Motor neuron (in vitro differentiated cells): ENCODE measurements at regions not wholly inside any gene's neighbourhood (a gene's known extent, or its start where the extent isn't known, plus 50 kb on each side); places are given as distances from the start of the nearest gene placed in this dataset.
A peak's percentile ranks its signal among the peaks of the same experiment; 100 is the strongest.
"Not testable (repeated sequence)": the region's sequence is repeated elsewhere in the genome, so short reads cannot be mapped to it uniquely, and the experiment has no call there.

Experiments used
- ATAC-seq, 8 experiments: fragments of 200-7000 bp; cut with Tn5 transposase; replicated peaks in 6 of 8; 2 replicates each; pipeline ENCODE4 v1.8.0; 2021; ENCODE audit warnings: mild to moderate bottlenecking in 8 of 8, moderate library complexity in 8 of 8
- H3K27ac ChIP-seq, 2 donors: fragments of 250-450 bp; sonication (Bioruptor Pico); 2 replicates each; pipeline ENCODE4 v1.9.0; 2021; ENCODE audit warnings: antibody characterized with exemption in 2 of 2, mild to moderate bottlenecking in 2 of 2, moderate library complexity in 1 of 2
- H3K4me1 ChIP-seq, 2 donors: fragments of 250-450 bp; sonication (Bioruptor Pico); replicated peaks in 1 of 2; 2 replicates each; pipeline ENCODE4 v1.6.1; 2021; ENCODE audit warnings: antibody characterized with exemption in 2 of 2, mild to moderate bottlenecking in 2 of 2, moderate library complexity in 1 of 2
- H3K4me3 ChIP-seq, 5 donors: fragments of 250-450 bp; sonication (Bioruptor Pico); 2 replicates each; pipeline ENCODE4 v1.9.0; 2021; ENCODE audit warnings: antibody characterized with exemption in 5 of 5, mild to moderate bottlenecking in 5 of 5, moderate library complexity in 4 of 5
- WGBS, 10 experiments: fragments of 450-650 bp; shearing (Covaris generic); methylation state at CpG; one replicate each; pipeline ENCODE4 v1.0.0; 2022; 5-methylcytosine and 5-hydroxymethylcytosine counted together
- in situ Hi-C, 9 experiments: fragments of 400-800 bp; cut with MboI; loops; one replicate each; pipeline ENCODE4 v1.15.0; 2021; ENCODE audit warnings: low sequenced_read_pairs in 9 of 9, low pct_unique_long_range_greater_than_20kb in 2 of 9; ENCODE audit not compliant: unreplicated experiment in 9 of 9

DNA sequence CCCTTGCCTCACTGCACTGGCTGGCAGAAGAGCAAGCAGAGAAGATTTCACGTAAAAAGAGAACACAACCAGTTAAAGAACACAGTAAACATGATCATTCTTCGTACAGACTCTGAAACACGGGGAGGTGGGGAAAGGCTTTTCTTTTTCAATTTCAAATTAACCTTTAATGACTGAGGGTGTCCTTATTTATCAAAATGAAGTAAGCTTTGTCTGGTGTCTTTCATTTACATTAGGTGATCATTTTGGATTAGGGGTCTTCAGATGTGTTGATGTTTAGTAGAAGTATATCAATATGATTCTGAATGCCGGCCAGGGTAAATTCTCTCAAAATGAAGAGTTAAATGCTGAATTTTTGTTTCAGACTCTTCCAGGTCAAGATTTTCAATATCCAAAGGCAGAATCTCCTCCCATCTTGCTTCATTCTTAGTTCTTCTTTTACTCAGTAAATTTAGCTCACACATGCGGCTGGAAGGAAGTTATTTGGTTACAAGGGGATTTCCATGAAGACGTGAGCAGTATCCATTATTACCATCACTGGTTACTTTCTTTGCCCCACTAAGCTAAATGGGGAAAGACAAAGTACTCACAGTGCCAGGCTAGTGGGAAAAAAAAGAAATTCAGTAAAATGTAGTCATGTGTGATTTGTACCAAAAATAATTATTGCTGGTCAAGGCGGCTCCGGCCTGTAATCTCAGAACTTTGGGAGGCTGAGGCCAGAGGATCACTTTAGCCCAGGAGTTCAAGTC, 272.2 kb upstream of the NR2F2 start:
- no peak overlapping the region for H3K27ac ChIP-seq
- WGBS, 10 experiments: 72 to 100% (median 83%) methylated on average over 2 to 8 of the region's 8 CpGs; no CpG with 5 or more reads in 1 of the 10 experiments
- H3K4me3 ChIP-seq: no peak overlapping the region
- ATAC-seq: no peak
- in situ Hi-C loops: no loop called here
- H3K4me1 ChIP-seq: peaks cover 7 to 9% of the 10 kb centered on the region in 2 donors

DNA sequence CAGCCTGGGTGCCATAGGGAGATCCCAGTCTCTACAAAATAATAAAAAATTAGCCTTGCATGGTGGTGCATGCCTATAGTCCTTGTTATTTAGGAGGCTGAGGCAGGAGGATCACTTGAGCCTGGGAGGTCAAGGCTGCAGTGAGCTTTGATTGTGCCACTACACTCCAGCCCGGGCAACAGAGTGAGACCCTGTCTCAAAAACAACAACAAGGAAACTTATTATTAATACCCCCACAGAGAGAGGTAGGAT, 271.7 kb upstream of the NR2F2 start:
- H3K4me1 ChIP-seq, H3K27ac ChIP-seq, ATAC-seq, H3K4me3 ChIP-seq, in situ Hi-C loops: not testable (repeated sequence)
- WGBS, 10 experiments: 57 to 100% (median 83%) methylated on average over 1 of the region's 1 CpG; no CpG with 5 or more reads in 6 of the 10 experiments

DNA sequence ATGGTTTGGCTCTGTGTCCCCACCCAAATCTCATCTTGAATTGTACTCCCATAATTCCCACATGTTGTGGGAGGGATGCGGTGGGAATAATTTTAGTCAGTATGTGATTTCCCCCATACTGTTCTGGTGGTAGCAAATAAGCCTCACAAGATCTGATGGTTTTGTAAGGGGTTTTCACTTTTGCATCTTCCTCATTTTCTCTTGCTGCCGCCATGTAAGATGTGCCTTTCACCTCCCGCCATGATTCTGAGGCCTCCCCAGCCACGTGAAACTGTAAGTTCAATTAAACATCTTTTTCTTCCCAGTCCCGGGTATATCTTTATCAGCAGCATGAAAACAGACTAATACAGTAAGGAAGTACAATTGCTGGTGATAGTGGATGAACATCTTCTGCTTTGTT, 269.9 kb upstream of the NR2F2 start:
- WGBS, 10 experiments: 67 to 100% (median 87%) methylated on average over 1 to 4 of the region's 5 CpGs; no CpG with 5 or more reads in 1 of the 10 experiments
- H3K4me1 ChIP-seq, in situ Hi-C loops, ATAC-seq, H3K4me3 ChIP-seq, H3K27ac ChIP-seq: not testable (repeated sequence)

DNA sequence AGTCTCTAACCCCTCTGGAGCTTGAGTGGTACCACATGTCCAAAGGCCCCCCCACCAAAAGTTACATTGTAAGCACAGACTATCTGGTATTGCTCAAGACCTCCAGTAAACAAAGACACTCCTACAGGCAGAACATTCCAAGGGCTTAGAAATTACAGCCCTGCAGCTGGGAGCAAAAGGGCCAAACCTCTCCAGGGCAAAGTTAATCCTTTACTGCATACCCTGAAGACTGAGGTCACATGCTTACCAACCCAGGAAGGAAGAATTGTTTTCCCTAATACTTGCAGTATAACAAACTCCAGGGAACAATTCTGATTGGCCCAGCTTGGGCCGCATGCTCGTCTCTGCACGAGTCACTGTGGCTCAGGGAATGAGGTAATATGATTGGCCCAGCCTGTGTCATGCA, 266.1 kb upstream of the NR2F2 start:
- no peaks in the 10 kb centered on the region for H3K4me1 ChIP-seq
- peak in 2 of 8 experiments; percentile 70 to 84 for ATAC-seq
- 60 to 100% (median 90%) methylated on average over 1 to 2 of the region's 3 CpGs; no CpG with 5 or more reads in 5 of the 10 experiments for WGBS, 10 experiments
- H3K4me3 ChIP-seq: no peak overlapping the region
- in situ Hi-C loops: no loop called here
- H3K27ac ChIP-seq: no peak overlapping the region

DNA sequence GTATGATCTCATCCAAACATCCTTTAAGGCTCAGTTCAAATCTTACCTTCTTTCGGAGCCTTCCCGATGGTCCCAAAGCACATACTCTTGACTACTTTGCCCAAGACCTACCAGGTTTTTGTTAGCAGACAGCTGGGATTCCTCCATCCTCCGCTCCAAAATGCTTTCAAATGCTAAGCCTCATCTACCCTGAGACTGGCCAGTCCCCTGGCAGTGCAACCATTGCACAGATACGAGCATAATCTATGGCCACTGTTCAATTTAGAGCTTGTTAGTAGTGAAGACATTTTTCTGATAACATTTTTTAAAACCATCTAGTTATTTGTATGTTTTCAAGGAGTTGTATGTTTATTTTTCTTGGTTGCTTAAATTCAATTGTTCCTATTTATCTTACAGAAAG, 264.4 kb upstream of the NR2F2 start:
- in situ Hi-C loops: no loop called here
- ATAC-seq: no peak
- H3K27ac ChIP-seq: no peak overlapping the region
- 70 to 100% (median 90%) methylated on average over 2 to 4 of the region's 4 CpGs; no CpG with 5 or more reads in 1 of the 10 experiments for WGBS, 10 experiments
- no peaks in the 10 kb centered on the region for H3K4me1 ChIP-seq
- no peak overlapping the region for H3K4me3 ChIP-seq

DNA sequence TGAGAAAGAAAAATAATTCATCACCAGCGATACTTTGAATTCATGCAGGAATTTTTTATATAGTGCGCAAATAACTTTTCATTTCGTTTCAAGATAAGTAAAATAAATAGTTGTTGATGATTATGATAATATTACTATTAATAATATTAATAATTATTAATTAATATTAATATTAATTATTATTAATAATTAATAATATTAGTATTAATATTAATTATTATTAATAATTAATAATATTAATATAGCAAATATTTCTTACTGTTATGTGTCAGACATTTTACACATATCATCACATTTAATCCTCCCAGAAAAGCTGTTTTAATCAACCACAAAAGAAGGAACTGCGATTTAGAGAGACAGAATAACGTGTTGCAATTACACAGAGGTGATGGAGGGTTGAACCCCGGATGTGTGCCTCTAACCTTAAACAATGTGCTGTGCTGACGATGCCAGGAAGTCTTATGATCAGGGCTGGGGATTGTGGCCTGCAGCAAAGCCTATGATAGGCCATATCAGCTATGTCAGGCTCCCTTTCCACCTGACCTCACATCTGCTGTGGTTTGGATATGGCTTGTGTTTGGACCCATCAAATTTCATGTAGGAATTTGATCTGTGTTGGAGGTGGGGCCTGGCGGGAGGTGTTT, 263.5 kb upstream of the NR2F2 start:
- no peaks in the 10 kb centered on the region for H3K4me1 ChIP-seq
- H3K4me3 ChIP-seq: no peak overlapping the region
- in situ Hi-C loops: no loop called here
- no peak overlapping the region for H3K27ac ChIP-seq
- WGBS, 10 experiments: 81 to 98% (median 94%) methylated on average over 2 to 8 of the region's 8 CpGs
- no peak for ATAC-seq

DNA sequence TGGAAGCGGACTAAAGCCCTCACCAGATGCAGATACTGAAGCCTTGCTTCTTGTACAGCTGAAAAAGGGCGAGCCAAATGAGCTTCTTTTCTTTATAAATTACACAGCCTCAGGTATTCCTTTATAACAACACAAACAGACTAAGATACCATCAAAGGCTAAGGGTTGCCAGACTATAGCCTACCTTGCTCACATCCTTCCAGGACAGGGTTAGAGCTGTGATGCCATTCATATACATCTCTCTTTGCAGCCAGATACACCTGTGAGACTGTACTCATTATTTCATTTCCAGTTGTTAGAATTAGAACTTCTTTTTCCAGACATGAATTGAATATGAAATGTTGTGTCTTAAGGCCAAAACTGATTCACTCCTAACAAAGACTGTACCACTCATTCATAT, 262.8 kb upstream of the NR2F2 start:
- in situ Hi-C loops: no loop called here

DNA sequence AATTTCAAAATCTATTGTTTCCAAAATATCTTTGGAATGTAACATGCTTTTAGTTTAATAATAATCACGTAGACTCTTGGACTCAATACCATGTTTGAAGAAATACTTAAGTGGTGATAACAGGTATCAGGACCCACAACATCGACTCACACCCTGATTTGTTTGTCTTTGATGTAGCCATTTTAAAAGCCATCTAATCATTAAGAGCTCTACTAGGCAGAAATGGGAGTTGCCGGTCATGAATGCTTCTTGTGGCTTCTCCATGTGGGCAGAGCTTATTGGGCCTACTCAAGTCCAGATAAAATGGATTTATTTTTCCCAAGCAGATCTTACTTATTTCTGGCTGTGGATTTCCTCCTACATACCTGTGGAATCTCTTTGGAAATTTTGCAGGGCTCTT, 261.6 kb upstream of the NR2F2 start:
- Histone ChIP-seq H3K4me1 (no peaks in the 10 kb centered on the region), H3K4me3 (no peak overlapping the region), H3K27ac (no peak overlapping the region)
- no peak for ATAC-seq
- in situ Hi-C loops: no loop called here
- WGBS, 10 experiments: 30 to 100% (median 92%) methylated on average over 1 to 3 of the region's 3 CpGs; no CpG with 5 or more reads in 1 of the 10 experiments

More for the DNA sequence above, 262.8 kb upstream of the NR2F2 start:
- Histone ChIP-seq H3K4me3 (no peak overlapping the region), H3K4me1 (no peaks in the 10 kb centered on the region), H3K27ac (no peak overlapping the region)
- WGBS, 10 experiments: 50 to 100% (median 100%) methylated on average over 1 to 2 of the region's 2 CpGs
- ATAC-seq: no peak

DNA sequence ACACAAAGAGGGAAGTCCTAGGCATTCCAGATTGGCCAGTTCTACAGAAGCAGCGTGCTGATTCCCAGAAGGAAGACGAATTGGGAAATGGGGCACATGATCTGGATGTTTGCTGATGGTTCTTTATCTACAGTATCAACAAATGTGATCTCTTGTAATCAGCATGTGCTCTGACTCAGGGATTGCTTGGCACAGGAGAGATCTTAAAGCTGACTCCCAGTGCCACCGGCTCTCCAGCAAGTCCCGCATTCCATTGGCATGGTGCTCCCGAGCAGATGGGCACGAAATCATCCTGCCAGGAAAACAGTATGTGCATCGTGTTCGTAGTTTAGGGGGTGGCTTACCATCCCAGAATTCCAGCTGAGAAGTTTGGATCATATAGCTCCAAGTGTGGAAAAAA, 259.9 kb upstream of the NR2F2 start:
- ATAC-seq: no peak
- in situ Hi-C loops: no loop called here
- Histone ChIP-seq H3K4me1 (no peaks in the 10 kb centered on the region), H3K4me3 (no peak overlapping the region), H3K27ac (no peak overlapping the region)
- WGBS, 10 experiments: 73 to 100% (median 95%) methylated on average over 1 to 7 of the region's 8 CpGs; no CpG with 5 or more reads in 1 of the 10 experiments

DNA sequence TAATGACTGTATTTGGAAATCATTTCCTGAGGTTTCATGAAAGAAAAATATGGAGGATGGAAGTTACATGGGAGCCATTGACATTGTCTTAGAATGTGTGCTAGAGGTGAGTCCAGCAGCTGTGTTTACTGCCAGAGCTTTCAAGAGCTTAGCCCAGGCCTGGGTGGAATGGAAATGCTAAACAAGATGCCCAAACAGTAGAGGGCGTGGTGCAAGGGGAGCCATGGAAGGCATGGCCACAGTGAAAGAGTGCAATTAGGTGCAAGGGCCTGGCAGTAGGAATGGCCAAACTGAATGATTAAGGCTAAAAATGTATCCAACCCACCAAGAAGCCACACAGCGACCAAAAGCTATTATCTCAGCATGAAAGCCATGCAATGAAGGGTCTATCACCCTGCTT, 257.7 kb upstream of the NR2F2 start:
- no peak for ATAC-seq
- 43 to 100% (median 74%) methylated on average over 1 to 2 of the region's 2 CpGs; no CpG with 5 or more reads in 4 of the 10 experiments for whole genome bisulfite sequencing, 10 experiments
- Histone ChIP-seq H3K27ac (no peak overlapping the region), H3K4me1 (no peaks in the 10 kb centered on the region), H3K4me3 (no peak overlapping the region)
- in situ Hi-C loops: no loop called here

DNA sequence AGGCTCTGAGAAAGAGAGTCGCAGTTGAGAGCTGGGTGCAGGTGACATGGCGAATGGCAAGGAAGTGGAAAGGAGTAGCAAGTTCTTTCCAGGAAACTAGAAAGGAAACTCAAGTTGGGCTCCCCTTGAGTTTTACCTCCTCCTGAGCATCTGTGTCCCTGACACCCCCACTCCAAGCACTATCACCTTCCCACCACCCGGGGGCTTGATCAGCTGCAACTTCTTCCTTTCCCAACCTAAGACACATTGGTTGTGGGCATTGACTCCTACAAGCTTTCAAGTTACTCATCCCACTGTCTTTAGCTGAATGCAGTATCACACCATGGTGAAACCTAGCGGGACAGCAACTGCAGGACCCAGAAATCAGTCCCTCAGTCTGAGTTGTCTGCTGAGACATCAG, 256.6 kb upstream of the NR2F2 start:
- no peak overlapping the region for H3K4me3 ChIP-seq
- 67 to 100% (median 94%) methylated on average over 1 to 4 of the region's 4 CpGs for WGBS, 10 experiments
- no peak for ATAC-seq

DNA sequence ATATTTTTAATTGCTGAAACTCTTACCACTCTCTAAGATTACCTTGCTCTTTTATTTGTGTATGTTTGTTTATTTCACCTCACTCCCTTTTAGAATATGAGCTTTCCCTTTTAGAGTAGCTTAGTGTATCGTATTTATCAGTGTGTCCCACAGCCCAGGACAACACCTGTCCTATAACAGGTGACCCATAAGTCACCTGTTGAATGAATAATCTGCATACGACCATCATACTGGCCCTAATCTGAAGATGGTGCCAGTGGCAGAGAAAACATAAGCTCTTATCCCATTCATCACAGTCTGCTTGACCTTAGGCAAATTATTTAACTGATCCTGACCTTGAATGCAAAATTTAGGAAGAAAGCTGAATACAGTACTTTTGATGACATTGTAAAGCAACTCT, 254.6 kb upstream of the NR2F2 start:
- Histone ChIP-seq H3K4me1 (no peaks in the 10 kb centered on the region), H3K4me3 (no peak overlapping the region), H3K27ac (no peak overlapping the region)
- no peak for ATAC-seq
- 29 to 100% (median 86%) methylated on average over 1 to 2 of the region's 2 CpGs; no CpG with 5 or more reads in 1 of the 10 experiments for WGBS, 10 experiments
- in situ Hi-C loops: no loop called here

More for the DNA sequence above, 256.6 kb upstream of the NR2F2 start:
- Histone ChIP-seq H3K4me1 (no peaks in the 10 kb centered on the region), H3K27ac (no peak overlapping the region)
- in situ Hi-C loops: no loop called here

DNA sequence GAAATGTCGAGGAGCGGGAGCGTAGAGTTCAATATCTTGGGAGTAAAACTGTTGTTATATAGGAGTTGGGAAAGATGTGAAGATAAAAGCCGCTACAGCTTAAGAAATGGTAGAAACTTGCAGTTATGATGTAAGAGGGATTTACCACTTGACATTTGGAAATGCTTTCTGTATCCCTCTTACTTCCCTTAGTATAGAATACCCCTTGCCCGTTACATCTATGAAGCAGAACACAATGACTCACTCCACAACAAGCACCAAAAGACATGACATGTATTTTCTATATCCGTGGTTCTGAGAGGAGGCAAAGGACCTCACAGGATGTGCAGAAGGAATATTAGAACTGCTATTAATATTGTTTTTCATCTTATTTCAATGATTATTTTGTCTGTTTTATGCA, 254.2 kb upstream of the NR2F2 start:
- Histone ChIP-seq H3K4me1 (no peaks in the 10 kb centered on the region), H3K4me3 (no peak overlapping the region), H3K27ac (no peak overlapping the region)
- in situ Hi-C loops: no loop called here
- ATAC-seq: no peak
- 49 to 100% (median 92%) methylated on average over 3 to 6 of the region's 6 CpGs for WGBS, 10 experiments

DNA sequence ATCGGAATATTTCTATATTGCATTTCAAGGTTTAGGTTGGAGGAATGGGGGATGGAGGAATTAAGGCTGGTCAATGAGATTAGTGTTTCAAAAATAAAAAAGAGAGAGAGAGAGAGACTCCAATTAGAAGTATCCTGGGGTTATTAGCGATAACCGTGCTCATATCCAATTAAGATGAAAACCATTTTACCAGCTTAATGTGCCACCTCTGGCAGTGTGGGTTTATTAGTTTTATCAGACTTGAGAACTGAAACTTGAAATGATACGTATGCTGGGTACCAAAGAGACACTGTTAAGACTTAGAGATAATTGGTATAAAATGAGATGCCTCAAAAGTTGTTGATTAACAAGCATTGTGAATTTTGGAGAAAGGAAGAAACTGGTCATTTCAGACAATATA, 251.5 kb upstream of the NR2F2 start:
- Histone ChIP-seq H3K4me1 (no peaks in the 10 kb centered on the region), H3K4me3 (no peak overlapping the region), H3K27ac (no peak overlapping the region)
- in situ Hi-C loops: no loop called here
- 39 to 100% (median 90%) methylated on average over 1 to 4 of the region's 4 CpGs for WGBS, 10 experiments
- no peak for ATAC-seq
